GM23338 (cell line): ENCODE measurements at regions not wholly inside any gene's neighbourhood (a gene's known extent, or its start where the extent isn't known, plus 50 kb on each side); places are given as distances from the start of the nearest gene placed in this dataset.

Experiments used
- ATAC-seq: fragments of 200-7000 bp; cut with Tn5 transposase; 3 replicates; pipeline ENCODE4 v1.9.1; 2020
- DNase-seq: peaks from one replicate; pipeline ENCODE4 v3.0.0-alpha.2; 2015; ENCODE audit warnings: low spot score
- H2AFZ ChIP-seq: fragments of 200-600 bp; sonication (generic); 2 replicates; pipeline ENCODE4 v1.8.0; 2016; ENCODE audit warnings: antibody characterized with exemption, mild to moderate bottlenecking, moderate library complexity
- H3F3A ChIP-seq: fragments of 200-600 bp; sonication (generic); replicated peaks from 2 replicates; pipeline ENCODE4 v1.8.0; 2017; ENCODE audit warnings: antibody characterized with exemption, mixed run types, low read depth
- H3K27ac ChIP-seq: fragments of 200-600 bp; sonication (generic); 2 replicates; pipeline ENCODE4 v1.6.1; 2016; ENCODE audit warnings: low read depth
- H3K27me3 ChIP-seq: fragments of 200-600 bp; sonication (generic); 2 replicates; pipeline ENCODE4 v1.8.0; 2016; ENCODE audit warnings: mild to moderate bottlenecking, mixed run types, moderate library complexity; ENCODE audit not compliant: insufficient read depth
- H3K36me3 ChIP-seq: fragments of 200-600 bp; sonication (generic); 2 replicates; pipeline ENCODE4 v1.8.0; 2016; ENCODE audit warnings: mild to moderate bottlenecking; ENCODE audit not compliant: insufficient read depth
- H3K4me1 ChIP-seq: fragments of 200-600 bp; sonication (generic); 2 replicates; pipeline ENCODE4 v1.8.0; 2016; ENCODE audit warnings: mild to moderate bottlenecking, moderate library complexity; ENCODE audit not compliant: insufficient read depth
- H3K4me2 ChIP-seq: fragments of 200-600 bp; sonication (generic); 2 replicates; pipeline ENCODE4 v1.7.1; 2017; ENCODE audit warnings: mixed run types
- H3K4me3 ChIP-seq: fragments of 200-600 bp; sonication (generic); 2 replicates; pipeline ENCODE4 v1.6.1; 2016; ENCODE audit warnings: mixed run types
- H3K79me2 ChIP-seq: fragments of 200-600 bp; sonication (generic); replicated peaks from 2 replicates; pipeline ENCODE4 v1.8.0; 2017; ENCODE audit warnings: mild to moderate bottlenecking; ENCODE audit not compliant: insufficient read depth
- H3K9me2 ChIP-seq: fragments of 200-600 bp; sonication (generic); 2 replicates; pipeline ENCODE4 v1.8.0; 2017; ENCODE audit not compliant: insufficient read depth
- H4K20me1 ChIP-seq: fragments of 200-600 bp; sonication (generic); replicated peaks from 2 replicates; pipeline ENCODE4 v1.8.0; 2017; ENCODE audit warnings: mild to moderate bottlenecking; ENCODE audit not compliant: insufficient read depth
- H3K27ac Mint-ChIP-seq: 2 replicates; pipeline ENCODE4 v1.8.0; 2020; ENCODE audit warnings: inconsistent platforms, mild to moderate bottlenecking, moderate library complexity, mixed read lengths
- H3K27me3 Mint-ChIP-seq: 3 replicates; pipeline ENCODE4 v1.8.0; 2022; ENCODE audit warnings: low read depth, mild to moderate bottlenecking, moderate library complexity, mixed read lengths, inconsistent platforms; ENCODE audit not compliant: insufficient read depth, poor library complexity
- H3K36me3 Mint-ChIP-seq: 3 replicates; pipeline ENCODE4 v1.8.0; 2021; ENCODE audit warnings: low read depth, mild to moderate bottlenecking, inconsistent platforms, moderate library complexity, mixed read lengths
- H3K4me1 Mint-ChIP-seq: 3 replicates; pipeline ENCODE4 v1.8.0; 2020; ENCODE audit warnings: mild to moderate bottlenecking, inconsistent platforms, mixed read lengths
- H3K4me3 Mint-ChIP-seq: 3 replicates; pipeline ENCODE4 v1.8.0; 2021; ENCODE audit warnings: moderate library complexity, mild to moderate bottlenecking, inconsistent platforms, mixed read lengths
- H3K9me3 Mint-ChIP-seq: 3 replicates; pipeline ENCODE4 v1.8.0; 2020; ENCODE audit warnings: moderate library complexity, mild to moderate bottlenecking, inconsistent platforms, mixed read lengths
- CREB1 ChIP-seq: fragments of 250-450 bp; sonication (Bioruptor Pico); IDR thresholded peaks from 2 replicates; pipeline ENCODE4 v1.5.0; 2020; ENCODE audit warnings: low read depth, mild to moderate bottlenecking, moderate library complexity
- CTCF ChIP-seq, 2 experiments: fragments of 200-600 bp in 1 of 2; sonication (generic) in 1 of 2; conservative IDR thresholded peaks; 2 replicates each; pipeline versions ENCODE4 v1.5.1 to v1.6.1; 2016 to 2017; ENCODE audit warnings: antibody characterized with exemption in 2 of 2, low read depth in 2 of 2, mild to moderate bottlenecking in 2 of 2, moderate library complexity in 1 of 2
- ETS1 ChIP-seq: IDR thresholded peaks from 2 replicates; pipeline ENCODE4 v1.6.1; 2016; ENCODE audit warnings: antibody characterized with exemption
- EZH2 ChIP-seq: fragments of 200-600 bp; sonication (generic); IDR thresholded peaks from one replicate; pipeline ENCODE4 v1.8.0; 2017; ENCODE audit warnings: antibody characterized with exemption, mild to moderate bottlenecking, low read depth; ENCODE audit not compliant: unreplicated experiment
- EZH2phosphoT487 ChIP-seq: fragments of 200-600 bp; sonication (generic); IDR thresholded peaks from one replicate; pipeline ENCODE4 v1.8.1; 2018; ENCODE audit warnings: antibody characterized with exemption; ENCODE audit not compliant: unreplicated experiment
- JUNB ChIP-seq: IDR thresholded peaks from one replicate; pipeline ENCODE4 v1.6.1; 2016; ENCODE audit warnings: antibody characterized with exemption; ENCODE audit not compliant: unreplicated experiment
- NANOG ChIP-seq: IDR thresholded peaks from 2 replicates; pipeline ENCODE4 v1.6.1; 2016; ENCODE audit warnings: antibody characterized with exemption, borderline replicate concordance
- POLR2AphosphoS5 ChIP-seq: IDR thresholded peaks from 2 replicates; pipeline ENCODE4 v1.6.1; 2016; ENCODE audit warnings: antibody characterized with exemption, low read depth
- REST ChIP-seq: IDR thresholded peaks from one replicate; pipeline ENCODE4 v1.6.1; 2018; ENCODE audit warnings: antibody characterized with exemption; ENCODE audit not compliant: unreplicated experiment
- STAT1 ChIP-seq: IDR thresholded peaks from one replicate; pipeline ENCODE4 v1.6.1; 2016; ENCODE audit warnings: antibody characterized with exemption; ENCODE audit not compliant: unreplicated experiment
- ZNF114 ChIP-seq: fragments of 250-450 bp; sonication (Bioruptor Pico); IDR thresholded peaks from 2 replicates; pipeline ENCODE4 v1.5.0; 2020; ENCODE audit warnings: mild to moderate bottlenecking, moderate library complexity
- ZNF331 ChIP-seq: fragments of 250-450 bp; sonication (Bioruptor Pico); IDR thresholded peaks from 2 replicates; pipeline ENCODE4 v1.5.0; 2020; ENCODE audit warnings: low read depth, mild to moderate bottlenecking, moderate library complexity
- ZNF462 ChIP-seq: fragments of 250-450 bp; sonication (Bioruptor Pico); IDR thresholded peaks from 2 replicates; pipeline ENCODE4 v1.5.0; 2020; ENCODE audit warnings: mild to moderate bottlenecking, moderate library complexity

- DNase-seq (no peak), ATAC-seq (no peak)
- no peak overlapping the region for H3K27ac Mint-ChIP-seq
- no peak overlapping the region for H2AFZ ChIP-seq
- peaks cover 5% of the 10 kb centered on the region; the same call in 1 of the 3 replicates for H3K4me1 Mint-ChIP-seq
- H3K9me3 Mint-ChIP-seq = no peaks in the 10 kb centered on the region
- H3K36me3 Mint-ChIP-seq = no peaks in the 10 kb centered on the region
- H3K79me2 ChIP-seq = no peaks in the 10 kb centered on the region
- no peak overlapping the region for H3K4me3 ChIP-seq
- no peaks in the 10 kb centered on the region for H3K36me3 ChIP-seq
- H3K27me3 ChIP-seq = no peaks in the 10 kb centered on the region
- no peaks in the 10 kb centered on the region for H3K27me3 Mint-ChIP-seq
- H3K4me3 Mint-ChIP-seq = no peak overlapping the region
- H3K9me2 ChIP-seq = peaks cover 6% of the 10 kb centered on the region; the same call in 1 of the 2 replicates
- no peaks in the 10 kb centered on the region for H3F3A ChIP-seq
- H3K4me2 ChIP-seq = no peak overlapping the region
- no peaks in the 10 kb centered on the region for H3K4me1 ChIP-seq
- TF ChIP-seq ZNF114 (CRISPR knock-in tag) = no peak
- TF ChIP-seq CTCF (conservative IDR thresholded peaks at IDR 0.05; ENCODE audit: low read depth in 2 of 2) = no peak
- no peak for TF ChIP-seq CREB1 (CRISPR knock-in tag)
- no peak for TF ChIP-seq REST
- no peak for TF ChIP-seq ZNF331
- TF ChIP-seq EZH2phosphoT487 = no peak
- no peak for TF ChIP-seq ZNF462 (CRISPR knock-in tag)
- no peak for TF ChIP-seq ETS1
- TF ChIP-seq NANOG = no peak
- no peak for TF ChIP-seq EZH2
- no peak for TF ChIP-seq JUNB
- TF ChIP-seq STAT1 = no peak
- TF ChIP-seq POLR2AphosphoS5 = no peak
- H3K27ac ChIP-seq = no peak overlapping the region
- H4K20me1 ChIP-seq = no peaks in the 10 kb centered on the region
Observed at GRCh38 chr5:21688655-21689054, 1164.5 kb downstream of the CDH12 start.
